HG02981 (cell line): ENCODE measurements at regions not wholly inside any gene's neighbourhood (a gene's known extent, or its start where the extent isn't known, plus 50 kb on each side); places are given as distances from the start of the nearest gene placed in this dataset.

Experiments used
- ATAC-seq: cut with Tn5 transposase; IDR thresholded peaks from one replicate; pipeline ENCODE4 v1.9.1; 2021; ENCODE audit warnings: mild to moderate bottlenecking, moderate library complexity; ENCODE audit not compliant: unreplicated experiment

- ATAC-seq, result no peak
Observed at GRCh38 chr2:64768491-64769005, 114.8 kb upstream of the SERTAD2 start.

DNA sequence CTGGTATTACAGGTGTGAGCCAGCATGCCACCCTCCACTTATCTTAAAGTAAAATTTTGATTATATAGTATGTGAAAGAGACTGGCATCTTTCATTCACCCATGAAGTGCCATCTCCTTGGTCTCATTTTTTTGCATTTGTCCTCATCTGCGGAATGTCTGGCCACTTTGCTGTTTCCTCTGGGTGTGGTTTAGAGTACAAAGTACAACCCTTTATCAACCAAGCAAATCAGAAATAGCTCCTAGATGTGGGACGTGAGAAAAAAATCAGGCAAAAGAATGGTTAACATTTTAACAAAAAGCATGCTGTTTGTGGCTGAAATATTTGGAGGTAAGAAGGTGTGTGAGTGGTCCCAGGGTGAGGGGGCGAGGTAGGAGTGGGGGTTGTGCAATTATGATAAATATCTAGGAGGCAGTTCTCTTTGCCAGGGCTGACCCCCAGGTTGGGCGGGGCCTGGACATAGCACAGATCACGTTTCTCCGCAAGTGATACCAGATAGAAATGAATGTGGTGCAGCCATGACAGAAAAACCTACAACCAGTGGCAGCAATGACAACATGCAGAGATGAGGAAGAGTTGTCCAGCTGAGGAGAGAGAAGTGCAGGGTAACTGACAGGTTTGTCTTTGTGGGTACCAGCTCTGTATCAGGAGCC, 115.8 kb upstream of the SERTAD2 start:
- no peak for ATAC-seq

DNA sequence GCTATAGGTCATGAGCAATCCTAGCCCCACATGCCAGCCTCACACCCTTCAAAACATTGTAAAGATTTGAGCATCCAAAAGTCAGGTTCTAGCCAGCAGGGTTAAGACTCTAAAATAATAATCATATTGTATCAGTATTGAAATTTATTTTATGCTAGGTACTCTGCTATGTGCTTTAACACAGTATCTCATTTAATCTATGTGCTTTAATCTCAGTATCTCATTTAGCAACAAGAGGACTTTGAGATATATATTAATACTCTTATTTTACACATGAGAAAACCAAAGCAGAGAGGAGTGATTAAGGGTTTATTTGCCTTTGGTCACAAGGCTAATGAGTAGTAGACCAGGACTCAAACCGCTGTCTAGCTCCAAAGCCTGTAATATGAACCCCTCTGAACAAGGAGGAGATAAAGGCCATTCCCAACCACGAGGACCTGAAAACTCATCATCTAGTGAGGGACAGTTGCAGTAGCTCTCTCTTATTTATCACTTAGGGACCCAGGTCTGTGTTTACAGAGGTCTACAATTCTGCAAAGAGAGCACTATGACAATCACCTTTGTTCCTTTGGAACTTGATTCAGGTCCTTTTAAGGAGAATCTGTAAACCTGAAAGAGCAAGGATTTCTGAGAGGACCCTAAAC, 116.5 kb upstream of the SERTAD2 start:
- no peak for ATAC-seq

- ATAC-seq, result no peak
Observed at GRCh38 chr2:64770781-64771334, 117.1 kb upstream of the SERTAD2 start.

GRCh38 chr2:64771737-64772136, 118.0 kb upstream of the SERTAD2 start:
- ATAC-seq, result no peak

DNA sequence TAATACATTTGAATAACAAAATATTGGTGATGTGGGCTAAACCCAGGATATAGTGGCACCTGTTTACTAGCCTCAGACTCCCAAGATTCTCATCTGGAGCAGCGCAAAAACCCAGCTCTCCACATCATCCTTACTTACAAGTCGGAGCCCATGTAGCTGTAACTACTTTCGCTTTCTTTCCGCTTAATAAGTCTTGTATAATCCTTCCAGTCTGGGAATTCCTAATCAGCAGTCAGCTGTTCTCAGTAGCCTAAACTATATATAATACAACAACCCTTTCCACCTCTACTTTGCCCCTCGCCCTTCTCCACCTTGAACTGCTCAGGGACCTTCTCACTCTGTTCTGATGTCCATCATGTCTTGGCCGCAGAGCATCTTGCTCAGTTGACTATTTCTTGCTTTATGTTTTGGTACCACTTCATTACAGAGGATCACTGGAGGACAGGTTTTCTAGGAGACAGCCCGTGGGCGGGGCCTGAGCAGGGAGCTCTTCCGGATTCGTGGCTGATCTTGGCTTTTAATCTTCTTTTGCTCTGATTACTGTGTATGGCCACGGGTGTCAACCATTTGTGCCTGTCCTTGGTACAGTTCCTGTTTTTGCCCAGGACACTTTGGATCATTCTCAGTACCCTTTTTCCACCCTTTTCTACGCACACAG, 119.9 kb upstream of the SERTAD2 start:
- no peak for ATAC-seq

DNA sequence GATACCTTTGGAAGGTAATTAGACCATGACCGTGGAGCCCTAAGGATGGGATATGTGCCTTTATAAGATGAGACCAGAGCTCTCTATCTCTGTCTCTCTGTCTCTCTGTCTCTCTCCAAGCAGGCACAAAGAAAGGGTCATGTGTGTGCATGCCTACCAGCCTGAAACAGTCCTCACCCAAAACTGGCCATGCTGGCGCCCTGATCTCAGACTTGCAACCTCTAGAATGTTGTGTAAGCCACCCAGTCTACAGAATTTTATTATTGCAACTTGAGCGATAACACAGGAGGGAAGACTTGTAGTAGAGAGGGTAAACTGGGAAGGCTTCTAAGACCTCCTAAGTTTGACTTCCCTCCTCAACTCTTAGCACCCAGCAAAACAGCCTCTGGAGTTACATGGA, 124.1 kb upstream of the SERTAD2 start:
- no peak for ATAC-seq

GRCh38 chr2:64779117-64779690, 125.5 kb upstream of the SERTAD2 start:
- no peak for ATAC-seq

GRCh38 chr2:64780041-64780440, 126.3 kb upstream of the SERTAD2 start:
- no peak for ATAC-seq

GRCh38 chr2:64781711-64782390, 128.1 kb upstream of the SERTAD2 start:
- no peak for ATAC-seq

GRCh38 chr2:64784168-64785061, 130.7 kb upstream of the SERTAD2 start:
- no peak for ATAC-seq

GRCh38 chr2:64785245-64785644, 131.5 kb upstream of the SERTAD2 start:
- ATAC-seq, result no peak

- ATAC-seq, result no peak
Observed at GRCh38 chr2:64786343-64787018, 132.8 kb upstream of the SERTAD2 start.

DNA sequence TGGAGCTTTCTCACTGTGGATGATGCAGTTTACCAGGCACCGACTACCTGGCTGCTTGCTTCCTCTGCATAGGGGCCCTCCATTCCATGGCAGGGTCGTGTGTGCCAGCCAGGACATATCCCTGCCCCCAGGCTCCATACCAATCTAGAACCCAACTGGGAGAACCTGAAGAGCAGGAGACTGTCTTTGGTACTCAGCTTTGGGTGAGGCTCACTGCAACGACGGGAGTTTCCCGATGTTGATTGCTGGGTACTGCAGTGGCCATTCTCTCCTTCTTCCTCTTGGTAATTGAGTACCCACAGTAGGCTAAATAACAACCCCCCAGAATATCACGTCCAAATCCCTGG, 133.3 kb upstream of the SERTAD2 start:
- ATAC-seq, result no peak

GRCh38 chr2:64787698-64788097, 134.0 kb upstream of the SERTAD2 start:
- ATAC-seq, result no peak

GRCh38 chr2:64789466-64790320, 136.0 kb upstream of the SERTAD2 start:
- ATAC-seq, result no peak

- no peak for ATAC-seq
Observed at GRCh38 chr2:64792300-64792699, 138.6 kb upstream of the SERTAD2 start.

DNA sequence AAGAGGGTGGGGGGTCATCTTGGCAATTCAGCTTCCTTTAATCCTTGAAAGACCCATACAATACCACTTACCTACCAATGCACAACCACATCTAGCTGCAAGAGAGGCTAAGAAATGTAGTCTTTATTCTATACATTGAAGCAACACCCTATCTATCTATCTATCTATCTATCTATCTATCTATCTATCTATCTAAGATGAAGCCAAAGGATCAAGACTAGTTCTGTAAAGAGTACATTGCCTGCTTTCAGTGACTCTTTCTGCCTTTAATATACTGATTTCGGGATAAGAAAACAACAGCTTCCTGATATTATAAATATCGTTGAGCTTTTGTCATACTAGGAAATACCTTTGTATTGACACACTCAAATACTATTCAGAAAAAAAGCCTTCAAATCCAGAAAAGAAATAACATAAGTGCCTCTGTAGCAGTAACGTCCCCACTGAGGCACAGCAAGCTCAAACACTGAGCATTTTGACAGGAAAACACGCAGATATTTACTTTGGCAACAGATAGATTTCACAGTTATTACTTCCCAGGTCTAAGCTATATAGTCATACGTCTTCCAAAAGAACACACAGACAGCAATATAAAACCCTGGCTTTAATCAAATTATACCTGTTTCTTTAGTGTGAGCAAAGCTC, 139.4 kb upstream of the SERTAD2 start:
- ATAC-seq, result no peak
